Astrocyte of the spinal cord (primary cell): ENCODE measurements at regions not wholly inside any gene's neighbourhood (a gene's known extent, or its start where the extent isn't known, plus 50 kb on each side); places are given as distances from the start of the nearest gene placed in this dataset.

Experiments used
- DNase-seq: peaks from one replicate; pipeline ENCODE4 v3.0.0; 2011; ENCODE audit warnings: low read depth, low spot score
- H3K4me3 ChIP-seq: 2 replicates; pipeline ENCODE4 v1.5.1; 2011; ENCODE audit warnings: low read depth, mild to moderate bottlenecking, low read length, moderate library complexity
- CTCF ChIP-seq: IDR thresholded peaks from 2 replicates; pipeline ENCODE4 v1.5.1; 2012; ENCODE audit warnings: low read depth, mild to moderate bottlenecking, low read length, inconsistent platforms
- in situ Hi-C: cut with HindIII; loops from 2 replicates; pipeline ENCODE4 v1.10.0; 2017; ENCODE audit warnings: low sequenced_read_pairs

- TF ChIP-seq CTCF: no peak
- DNase-seq: no peak
- no peak overlapping the region for H3K4me3 ChIP-seq
- in situ Hi-C loops: no loop called here
Measured at GRCh38 chr6:170165471-170166117, 125.3 kb downstream of the DLL1 start.

GRCh38 chr6:170165085-170165470 lies 125.8 kb downstream of the DLL1 start:
- H3K4me3 ChIP-seq: no peak overlapping the region
- in situ Hi-C loops: no loop called here
- TF ChIP-seq CTCF: no peak
- DNase-seq: no peak

GRCh38 chr6:170164271-170164900 lies 126.5 kb downstream of the DLL1 start:
- TF ChIP-seq CTCF: no peak
- in situ Hi-C loops: no loop called here
- H3K4me3 ChIP-seq: no peak overlapping the region
- no peak for DNase-seq

GRCh38 chr6:170163405-170164170 lies 127.3 kb downstream of the DLL1 start:
- in situ Hi-C loops: no loop called here
- no peak for TF ChIP-seq CTCF
- no peak overlapping the region for H3K4me3 ChIP-seq
- no peak for DNase-seq

- TF ChIP-seq CTCF: no peak
- no peak for DNase-seq
- in situ Hi-C loops: no loop called here
- H3K4me3 ChIP-seq: no peak overlapping the region
Measured at GRCh38 chr6:170162775-170163404, 128.0 kb downstream of the DLL1 start.

- DNase-seq: no peak
- no peak for TF ChIP-seq CTCF
- no peak overlapping the region for H3K4me3 ChIP-seq
- in situ Hi-C loops: no loop called here
Measured at GRCh38 chr6:170162011-170162774, 128.7 kb downstream of the DLL1 start.
